DMS114 treated with DMSO at 0.1 percent for 48 hours (cell line): ENCODE measurements at regions not wholly inside any gene's neighbourhood (a gene's known extent, or its start where the extent isn't known, plus 50 kb on each side); places are given as distances from the start of the nearest gene placed in this dataset.
"Not testable (repeated sequence)": the region's sequence is repeated elsewhere in the genome, so short reads cannot be mapped to it uniquely, and the experiment has no call there.

Source experiments
- DNase-seq: peaks from one replicate; lab custom pipeline; 2025; ENCODE audit not compliant: unreplicated experiment; lab: John Stamatoyannopoulos, UW

DNA sequence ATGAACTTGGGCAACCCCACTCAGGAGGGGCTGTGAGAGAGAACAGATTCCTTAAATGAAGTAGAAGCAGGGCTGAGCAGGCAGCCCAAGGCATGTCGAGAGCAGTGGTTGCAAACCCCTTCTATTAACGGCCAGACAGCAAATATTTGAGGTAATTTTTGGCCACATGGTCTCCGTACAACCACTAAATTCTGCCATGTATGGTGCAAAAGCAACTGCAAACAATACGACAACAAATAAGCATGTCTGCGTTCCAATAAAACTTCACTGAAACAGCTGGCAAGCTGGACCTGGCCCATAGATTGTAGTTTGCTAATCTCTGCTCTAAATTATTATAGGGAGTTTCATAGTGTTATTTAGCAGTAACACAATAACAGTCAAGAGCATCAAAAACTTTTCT is 217.0 kb upstream of the ZNF521 start:
- DNase-seq: no peak

DNA sequence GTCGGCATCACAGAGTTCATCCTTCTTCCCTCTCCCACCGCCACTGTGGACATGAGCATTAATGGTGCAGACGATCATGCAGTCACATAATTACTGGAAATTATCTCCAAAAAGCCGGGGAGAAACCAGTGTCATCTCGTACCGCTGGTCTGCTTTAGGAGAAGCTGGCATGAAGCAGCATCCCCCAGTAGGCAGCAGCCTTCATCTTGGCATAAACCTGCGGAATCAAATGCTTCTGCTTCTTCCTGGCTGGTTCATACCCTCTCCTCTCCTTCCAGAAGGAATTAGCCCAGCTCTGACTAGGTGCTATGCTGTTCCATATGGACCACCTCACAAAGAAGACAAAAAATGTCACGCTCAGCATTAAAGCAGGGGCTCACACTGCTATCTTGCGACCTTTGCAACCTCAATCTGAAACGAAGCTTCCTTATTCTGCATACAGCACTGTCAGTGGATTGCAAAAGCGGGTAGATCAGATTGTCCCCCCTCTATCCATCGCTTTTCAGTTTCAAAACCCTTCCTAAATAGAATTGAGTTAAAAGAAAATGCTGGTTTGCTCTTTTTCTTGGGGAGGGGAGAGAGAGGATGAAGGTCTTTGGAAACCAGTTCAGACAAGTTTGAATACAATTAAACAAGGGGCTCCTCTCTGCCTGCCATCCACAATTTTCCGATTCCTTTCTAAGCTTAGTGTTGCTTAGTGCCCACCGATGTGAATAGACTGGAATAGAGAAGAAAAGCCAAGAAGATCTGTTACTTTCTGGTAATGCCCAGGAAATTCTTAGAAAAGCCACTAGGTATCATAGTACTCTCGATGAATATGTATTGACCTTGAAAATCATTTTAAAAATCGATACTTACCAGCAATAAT is 212.1 kb upstream of the ZNF521 start:
- no peak for DNase-seq

DNA sequence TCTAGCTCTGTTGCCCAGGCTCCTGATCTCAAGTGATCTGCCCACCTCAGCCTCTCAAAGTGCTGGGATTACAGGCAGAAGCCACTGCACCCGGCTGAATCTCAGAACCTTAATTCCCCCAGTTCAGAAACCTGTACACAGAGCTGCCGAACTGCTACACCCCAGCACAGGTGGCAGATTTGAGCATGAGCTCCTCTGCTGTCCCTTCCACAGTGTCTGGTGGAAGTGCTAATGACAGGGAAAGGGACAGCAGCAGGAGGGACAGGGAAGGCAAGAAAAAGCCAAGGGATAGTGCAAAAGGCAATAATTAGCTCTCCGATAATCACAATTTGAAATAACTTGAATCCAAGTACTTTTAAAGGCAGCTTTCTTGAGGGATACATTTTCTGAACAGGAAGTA is 211.4 kb upstream of the ZNF521 start:
- DNase-seq: no peak

DNA sequence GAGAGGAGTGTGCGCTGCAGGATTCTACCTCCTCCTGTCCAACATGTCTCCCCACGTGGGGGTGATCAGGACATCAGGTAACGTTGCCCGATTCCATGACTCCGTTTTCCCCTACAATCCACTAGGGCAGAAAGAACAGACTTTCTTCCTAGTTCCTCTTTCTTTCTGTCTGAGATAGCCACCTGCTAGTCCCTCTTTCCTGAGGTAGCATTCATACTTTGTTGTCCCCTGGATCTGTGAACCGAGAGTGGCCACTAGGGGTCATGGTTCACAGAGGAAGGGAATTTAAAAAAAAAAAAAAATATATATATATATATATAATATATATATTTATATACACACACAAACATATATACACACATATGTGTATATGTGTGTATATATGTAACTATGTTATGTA is 210.0 kb upstream of the ZNF521 start:
- DNase-seq: no peak

DNA sequence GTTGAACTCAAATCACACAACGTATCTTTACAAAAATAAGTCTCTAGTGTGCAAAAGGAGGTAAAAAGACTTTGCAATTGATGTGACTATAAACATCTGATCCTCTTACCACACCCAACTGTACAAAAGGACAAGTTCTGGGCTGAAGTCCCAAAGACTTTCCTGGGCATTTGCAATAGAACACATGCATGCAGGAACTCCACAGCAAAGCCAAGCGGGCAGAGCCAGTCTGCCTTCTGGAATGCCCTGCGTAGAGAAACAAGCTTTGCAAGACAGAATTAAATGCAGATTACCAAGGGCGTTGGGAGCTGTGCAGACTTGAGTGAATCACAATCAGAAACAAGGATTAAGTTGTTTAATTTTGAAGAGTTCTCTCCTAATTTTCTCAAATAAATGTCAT is 208.4 kb upstream of the ZNF521 start:
- DNase-seq: no peak

DNA sequence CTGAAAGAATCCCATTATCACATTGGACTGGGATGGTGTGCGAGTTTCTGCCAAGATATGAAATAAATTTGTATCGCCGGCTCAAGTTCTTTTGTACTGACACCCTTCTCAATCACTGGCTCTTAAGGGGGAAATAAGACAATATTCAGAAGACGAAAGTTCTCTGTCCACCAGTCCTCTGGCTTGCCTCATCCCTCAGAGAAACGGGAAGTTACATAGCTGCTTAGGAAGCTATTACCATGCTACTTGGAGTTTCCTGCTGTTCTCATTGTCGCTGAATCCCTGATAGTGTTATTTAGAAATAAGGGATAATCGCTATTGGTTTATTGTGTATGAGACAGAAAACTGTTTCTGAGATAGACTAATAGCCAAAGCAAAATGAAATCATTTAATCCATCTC is 205.0 kb upstream of the ZNF521 start:
- DNase-seq: no peak

DNA sequence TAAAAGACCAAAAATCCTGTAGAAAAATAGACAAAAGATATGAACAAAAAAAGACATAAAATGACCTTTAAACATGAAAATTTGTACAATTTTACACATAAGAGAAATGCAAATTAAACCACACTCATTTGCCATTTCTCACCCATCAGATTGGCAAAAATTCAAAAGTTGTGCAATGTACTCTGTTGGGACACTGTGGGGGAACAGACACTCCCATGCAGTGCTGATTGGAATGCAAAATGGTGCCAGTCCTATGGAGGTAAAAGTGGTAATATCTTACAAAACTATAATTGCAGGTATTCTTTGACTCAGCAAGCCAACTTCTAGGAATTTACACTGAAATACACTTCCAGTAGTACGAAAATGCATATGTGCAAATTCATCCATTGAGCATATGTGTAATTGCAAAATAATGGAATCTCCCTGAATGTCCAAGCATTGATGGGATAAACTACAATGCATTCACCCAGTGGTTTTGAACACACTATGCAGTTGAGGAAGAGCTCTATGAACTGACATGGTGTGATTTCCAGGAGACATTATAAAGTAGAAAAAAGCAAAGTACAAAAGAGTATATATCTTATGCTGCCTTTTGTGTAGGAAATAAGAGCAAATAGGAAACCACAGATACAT is 201.8 kb upstream of the ZNF521 start:
- DNase-seq: no peak

DNA sequence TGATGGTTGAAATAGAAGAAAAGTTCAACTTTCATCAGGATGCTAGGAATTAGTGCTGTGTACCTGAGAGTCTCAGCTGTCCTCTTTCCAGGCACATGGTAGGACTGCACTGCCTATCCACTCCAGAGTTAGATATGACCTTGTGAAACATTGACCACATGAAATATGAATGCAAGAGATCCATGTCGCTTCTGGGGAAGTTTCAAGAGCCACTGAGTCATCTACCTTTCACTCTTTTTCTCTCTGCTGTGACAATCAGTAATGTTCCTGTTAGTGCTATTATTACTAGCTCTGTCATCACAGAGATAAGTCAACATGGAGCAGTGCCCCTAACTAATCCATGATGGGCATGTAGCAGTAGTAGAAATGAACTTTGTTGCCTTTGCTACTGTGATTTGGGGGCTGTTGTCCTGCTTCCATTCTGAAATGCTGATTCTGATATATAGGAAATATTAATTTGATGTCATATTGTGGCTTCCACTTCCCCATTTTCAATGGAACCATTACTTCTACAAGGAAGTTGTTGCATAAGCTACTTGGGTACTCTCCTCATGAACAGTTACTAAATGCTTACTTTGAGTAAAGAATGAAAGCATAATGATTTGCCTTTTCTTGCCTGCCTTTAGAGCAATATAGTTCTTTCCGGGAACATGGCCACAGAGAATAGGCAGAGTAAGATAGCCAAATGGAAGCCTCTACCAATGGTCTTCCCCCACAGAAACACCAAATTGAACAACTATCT is 192.8 kb upstream of the ZNF521 start:
- no peak for DNase-seq

DNA sequence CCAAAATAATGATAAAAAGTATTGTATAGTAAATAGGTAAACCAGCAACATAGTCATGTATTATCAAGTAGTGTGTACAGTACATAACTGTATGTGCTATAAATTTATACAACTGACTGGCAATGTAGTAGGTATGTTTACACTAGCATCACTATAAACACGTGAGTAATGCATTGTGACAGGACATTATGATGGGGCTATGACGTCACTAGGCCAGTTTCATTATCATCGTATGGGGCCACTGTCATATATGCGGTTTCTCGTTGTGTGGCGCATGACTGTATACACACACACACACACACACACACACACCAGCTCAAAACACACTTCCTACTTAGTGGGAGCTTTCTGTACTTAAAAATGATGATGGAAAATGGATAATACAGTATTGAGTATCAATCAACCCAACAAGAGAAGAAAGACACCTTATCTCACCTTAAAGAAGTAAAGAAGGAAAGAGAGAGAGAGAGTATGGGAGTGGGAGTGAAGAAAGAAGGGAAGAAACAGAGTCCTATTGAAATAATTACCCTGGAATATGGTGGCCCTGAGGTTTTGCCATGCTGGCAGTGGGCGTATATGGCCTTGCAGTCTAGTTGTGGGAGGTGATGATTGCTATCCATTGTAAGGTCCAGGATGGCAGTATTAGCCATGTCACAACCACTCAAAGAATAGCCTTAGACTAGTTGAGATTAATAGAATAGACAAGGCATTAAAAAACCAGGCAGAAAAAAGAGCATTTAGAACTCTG is 186.4 kb upstream of the ZNF521 start:
- DNase-seq: no peak

DNA sequence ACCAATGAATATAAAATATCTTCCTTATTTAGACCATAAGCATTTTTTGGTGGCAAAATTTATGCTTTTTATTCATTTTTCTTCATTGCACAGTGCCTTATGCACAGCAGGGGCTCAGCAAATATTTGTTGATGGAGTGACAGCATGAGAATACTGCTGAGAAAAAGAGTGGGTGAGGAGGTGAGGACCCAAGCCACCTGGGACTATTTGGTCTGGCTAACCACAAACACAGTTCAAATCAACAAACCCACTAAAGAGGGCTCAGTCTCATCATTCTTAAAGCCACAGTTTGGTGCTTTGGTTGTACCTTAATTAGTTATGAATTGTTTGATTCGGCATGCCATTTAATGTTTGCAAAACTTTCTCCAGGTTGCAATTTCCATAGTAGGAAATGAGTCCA is 183.5 kb upstream of the ZNF521 start:
- no peak for DNase-seq

DNA sequence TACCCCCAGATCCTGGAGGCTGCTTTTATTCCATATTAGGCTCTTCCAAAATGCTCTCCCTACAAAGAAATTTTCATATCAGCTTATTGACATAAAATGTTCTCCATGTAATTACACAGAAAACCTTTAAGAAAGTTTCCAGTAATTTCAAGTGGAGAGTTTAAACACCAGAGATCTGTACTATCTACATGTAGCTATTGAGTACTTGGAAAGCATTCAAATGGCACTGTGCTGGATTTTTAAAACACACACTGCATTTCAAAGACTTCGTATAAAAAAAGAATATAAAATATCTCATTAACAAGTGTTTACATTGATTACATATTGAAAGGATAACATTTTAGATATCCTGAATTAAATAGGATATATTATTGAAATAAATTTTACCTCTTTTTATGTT is 182.4 kb upstream of the ZNF521 start:
- DNase-seq: no peak

DNA sequence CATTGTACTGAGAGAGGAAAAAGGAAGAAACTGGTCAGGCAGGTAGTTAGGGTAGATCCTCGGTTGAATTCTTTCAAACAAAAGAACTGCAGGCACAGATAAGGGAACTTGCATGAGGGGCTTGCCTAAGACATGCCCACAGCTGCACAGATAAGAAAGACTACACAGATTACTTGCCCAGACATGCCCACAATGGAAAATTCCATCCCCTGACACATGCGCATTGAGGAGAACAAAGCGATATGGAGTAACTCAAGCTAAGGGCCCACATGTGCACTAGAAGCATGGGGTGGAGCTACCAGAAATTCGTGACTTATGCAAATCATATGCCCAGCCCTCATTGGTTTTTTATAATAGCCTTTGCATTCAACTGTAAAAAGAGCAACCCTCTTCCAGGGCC is 181.3 kb upstream of the ZNF521 start:
- no peak for DNase-seq

DNA sequence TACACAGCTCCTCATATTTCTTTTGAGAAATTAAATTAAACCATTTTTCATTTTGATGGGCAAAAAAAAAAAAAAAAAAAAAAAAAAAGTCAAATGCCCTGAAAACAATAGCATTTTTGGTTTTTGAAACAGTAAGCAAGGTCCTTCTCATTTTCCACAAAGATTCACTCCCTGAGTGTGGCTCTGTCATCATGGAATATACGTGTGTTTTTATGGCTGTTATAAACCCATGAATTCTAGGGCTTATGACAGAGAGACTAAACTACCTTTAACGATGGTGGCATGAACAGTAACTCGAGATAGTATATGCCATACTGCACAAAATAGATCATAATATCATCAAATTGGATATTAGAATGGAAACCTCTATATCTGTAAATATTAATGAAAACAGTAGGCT is 179.2 kb upstream of the ZNF521 start:
- no peak for DNase-seq

DNA sequence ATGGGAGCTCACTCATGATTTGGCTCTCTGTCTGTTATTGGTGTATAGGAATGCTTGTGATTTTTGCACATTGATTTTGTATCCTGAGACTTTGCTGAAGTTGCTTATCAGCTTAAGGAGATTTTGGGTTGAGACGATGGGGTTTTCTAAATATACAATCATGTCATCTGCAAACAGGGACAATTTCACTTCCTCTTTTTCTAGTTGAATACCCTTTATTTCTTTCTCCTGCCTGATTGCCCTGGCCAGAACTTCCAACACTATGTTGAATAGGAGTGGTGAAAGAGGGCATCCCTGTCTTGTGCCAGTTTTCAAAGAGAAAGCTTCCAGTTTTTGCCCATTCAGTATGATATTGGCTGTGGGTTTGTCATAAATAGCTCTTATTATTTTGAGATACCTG is 173.8 kb upstream of the ZNF521 start:
- not testable (repeated sequence) for DNase-seq

DNA sequence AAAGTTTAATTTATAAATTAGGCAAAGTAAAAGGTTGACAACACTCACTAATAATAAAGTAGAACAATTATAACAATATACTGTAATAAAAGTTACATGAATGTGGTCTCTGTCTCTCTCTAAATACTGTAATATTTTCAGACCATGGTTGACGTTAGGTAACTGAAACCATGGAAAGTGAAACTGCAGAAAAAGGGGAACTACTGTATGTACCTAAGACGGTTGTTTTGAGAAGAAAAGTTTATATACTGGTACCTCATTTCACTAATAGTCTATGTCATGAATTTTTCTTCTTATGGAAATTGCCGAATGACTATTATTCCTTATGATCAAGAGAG is 166.7 kb upstream of the ZNF521 start:
- no peak for DNase-seq

DNA sequence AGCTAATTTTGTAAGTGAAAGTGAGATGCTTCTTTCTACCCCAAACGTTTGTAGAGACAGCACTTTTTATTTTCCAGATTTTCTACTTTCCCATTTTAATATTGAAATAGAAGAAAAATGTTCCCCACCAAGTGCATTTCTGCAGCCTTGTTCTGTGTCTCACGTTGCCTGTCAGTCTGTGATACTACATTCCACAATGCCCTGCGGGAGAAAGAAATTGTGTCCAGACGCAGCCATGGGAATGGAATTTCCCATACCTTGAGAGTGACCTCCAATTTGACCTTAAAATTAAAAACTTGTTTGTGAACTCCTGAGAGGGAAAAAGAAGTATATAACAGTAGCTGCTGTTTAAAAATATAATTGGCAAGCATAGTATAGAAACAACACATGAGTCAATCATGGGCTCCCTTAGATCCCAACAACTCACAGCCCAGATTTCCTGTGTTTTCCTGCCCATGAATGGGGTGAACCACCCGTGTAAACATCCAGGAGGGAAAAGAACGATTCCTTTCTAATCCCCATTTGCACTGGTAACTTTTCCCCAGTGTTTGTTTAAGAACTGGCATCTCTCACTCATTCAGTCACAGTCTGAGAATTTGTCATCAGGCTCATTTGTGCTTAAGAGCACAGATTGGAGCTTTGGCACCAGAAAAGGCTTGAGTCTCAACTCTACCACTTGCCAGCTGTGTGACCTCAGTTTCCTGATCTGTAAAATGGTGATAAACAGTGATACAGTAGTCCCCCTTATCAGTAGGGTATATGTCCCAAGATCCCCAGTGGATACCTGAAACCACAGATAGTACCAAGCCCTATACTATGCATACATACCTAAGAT is 166.1 kb upstream of the ZNF521 start:
- no peak for DNase-seq

DNA sequence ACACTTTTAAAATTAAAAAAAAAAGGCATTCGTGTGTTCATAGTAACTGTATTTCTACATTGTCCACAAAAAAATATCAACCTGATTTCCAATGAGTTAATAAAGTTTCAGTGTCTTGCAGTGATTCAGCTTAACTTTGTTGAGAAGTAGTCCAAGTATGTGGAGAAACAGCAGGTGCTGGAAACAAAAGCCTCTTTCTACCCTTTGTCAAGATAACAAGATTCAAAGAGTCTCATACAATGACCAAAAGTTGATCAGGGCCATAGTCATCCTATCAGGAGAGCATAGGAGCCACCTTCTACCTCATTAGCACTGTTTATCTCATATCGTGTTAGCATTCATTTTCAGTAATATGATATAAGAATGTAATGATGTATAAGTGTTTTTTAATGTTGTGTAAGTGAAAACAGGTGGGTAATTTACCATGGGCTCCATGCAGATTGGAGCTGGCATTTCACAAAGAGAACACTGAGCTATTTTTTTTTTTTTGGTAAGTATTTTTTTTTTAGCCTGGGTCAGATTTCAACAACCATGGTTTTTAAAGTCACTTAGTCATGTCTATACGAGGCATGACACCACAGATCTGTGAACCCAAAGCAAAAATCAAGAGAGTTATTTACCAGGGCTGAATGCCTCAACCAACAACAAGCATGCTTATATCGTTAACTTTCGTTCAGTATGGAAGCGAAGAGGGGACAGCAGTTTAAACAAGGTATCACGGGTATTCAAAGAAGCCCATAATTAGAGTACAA is 165.0 kb upstream of the ZNF521 start:
- no peak for DNase-seq

DNA sequence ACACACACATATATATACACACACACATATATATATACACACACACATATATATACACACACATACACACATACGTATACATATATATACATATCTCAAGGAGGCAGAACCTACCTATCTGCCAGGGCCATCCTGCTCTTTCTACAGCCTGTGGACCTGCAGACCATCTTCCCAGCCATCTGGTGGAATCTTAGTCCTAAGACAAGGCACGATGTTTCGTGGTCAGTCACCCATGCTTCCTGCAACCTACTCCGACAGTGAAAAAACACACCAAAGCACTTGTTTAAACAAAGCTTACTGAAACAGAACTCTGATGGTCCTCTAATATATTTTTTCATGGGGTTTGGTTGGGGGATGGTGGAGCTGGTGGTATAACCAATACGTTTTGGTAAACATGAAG is 164.2 kb upstream of the ZNF521 start:
- no peak for DNase-seq

DNA sequence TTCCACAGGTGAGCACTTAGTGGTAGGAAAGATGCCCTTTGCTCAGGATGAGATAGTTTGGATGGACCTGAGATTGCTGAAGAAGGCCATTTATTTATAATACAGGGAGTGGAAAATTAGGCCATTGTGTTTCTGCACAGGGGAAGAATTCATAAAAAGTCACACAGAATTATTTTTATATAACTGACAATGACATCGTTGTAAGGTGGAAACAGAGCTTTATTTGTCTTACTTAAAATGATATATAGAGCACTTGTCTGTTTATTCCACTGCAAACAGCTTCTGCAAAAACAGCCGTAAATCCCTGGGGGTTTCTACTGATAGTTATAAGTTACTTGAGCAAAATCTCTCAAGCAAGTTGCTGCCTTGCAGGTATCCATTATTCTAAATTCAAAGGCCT is 158.1 kb upstream of the ZNF521 start:
- no peak for DNase-seq

DNA sequence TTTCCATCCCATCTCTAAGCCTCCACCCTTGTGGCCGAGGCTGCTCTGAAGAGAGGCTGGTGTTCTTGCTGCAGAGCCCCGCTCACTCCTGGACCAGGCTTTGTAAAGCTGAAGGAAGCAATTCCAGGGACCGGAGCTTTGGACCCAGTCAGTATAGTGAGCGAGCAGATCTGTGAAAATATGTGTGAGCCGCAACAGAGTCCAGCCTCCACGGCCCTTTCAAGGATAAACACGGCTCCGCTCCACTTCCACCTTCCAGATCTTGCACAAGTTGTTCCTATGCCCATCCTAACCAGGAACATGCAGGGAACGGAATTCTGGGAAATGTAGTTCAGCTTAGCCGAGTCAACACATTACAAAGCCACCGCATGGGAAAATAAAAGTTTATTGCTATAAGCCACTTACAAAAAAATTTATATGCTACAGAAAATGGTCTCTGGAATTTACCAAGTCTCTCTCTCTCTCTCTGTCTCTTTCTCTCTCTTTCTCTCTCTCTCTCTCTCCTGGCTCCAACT is 151.7 kb upstream of the ZNF521 start:
- peak; percentile 20 for DNase-seq
